Pancreas (tissue), 10 donors: ENCODE measurements at regions not wholly inside any gene's neighbourhood (a gene's known extent, or its start where the extent isn't known, plus 50 kb on each side); places are given as distances from the start of the nearest gene placed in this dataset.

Experiments
- ATAC-seq, 4 donors: fragments of 200-7000 bp; cut with Tn5 transposase; one replicate each; pipeline versions ENCODE4 v1.8.0 to v1.9.1; 2020; ENCODE audit warnings: mild to moderate bottlenecking in 4 of 4, moderate library complexity in 4 of 4
- DNase-seq, 6 donors: peaks; one replicate each; pipeline ENCODE4 v3.0.0-alpha.2; 2020
- FAIRE-seq: peaks from 2 replicates; lab custom pipeline; 2012; peaks lifted over from hg19 to GRCh38; lab: Jason Lieb, UNC
- H3K27ac ChIP-seq, 4 donors: fragments of 200-600 bp; sonication (generic); 1 replicate in 3 of 4; 2 replicates in 1 of 4; pipeline versions ENCODE4 v1.5.0 to v1.8.0; 2020
- H3K27me3 ChIP-seq, 4 donors: fragments of 200-600 bp; one replicate each; pipeline ENCODE4 v1.8.0; 2021
- H3K36me3 ChIP-seq, 3 donors: fragments of 200-600 bp; sonication (generic) in 1 of 3; one replicate each; pipeline versions ENCODE4 v1.5.0 to v1.8.0; 2020 to 2021
- H3K4me1 ChIP-seq, 3 donors: fragments of 200-600 bp; one replicate each; pipeline ENCODE4 v1.8.0; 2021
- H3K4me3 ChIP-seq, 4 donors: fragments of 200-600 bp; sonication (generic) in 2 of 4; one replicate each; pipeline versions ENCODE4 v1.5.0 to v1.8.0; 2020 to 2021
- H3K9me3 ChIP-seq, 4 donors: fragments of 200-600 bp; one replicate each; pipeline ENCODE4 v1.8.0; 2021
- WGBS, 2 donors: extraction: QIAGEN DNeasy Blood & Tissue Kit; methylation state at CpG; one replicate each; pipeline ENCODE4 v1.1.7; 2013; 5-methylcytosine and 5-hydroxymethylcytosine counted together
- intact Hi-C, 3 donors: fragments of 100-400 bp; cut with DNase I; formaldehyde crosslinking; loops; one replicate each; pipeline versions ENCODE4 v1.11.1 to v1.14.2; 2022
- TF ChIP-seq, protein P1 (sequence below), 4 donors: fragments of 200-600 bp; sonication (generic) in 3 of 4; IDR thresholded peaks; one replicate each; pipeline versions ENCODE4 v1.5.0 to v1.8.0; 2021; ENCODE audit warnings: antibody characterized with exemption in 4 of 4
- donor health status: healthy with polysubstance abuse.
- donor health status: DM: no; HTN: no; CAD: no; lungs with moderate emphysema.
- donor health status: DM: no; HTN: no; CAD: no.
- donor health status: control.
- donor health status: control.
- donor health status: Bipolar disorder and iron deficiency.
- donor health status: DM: yes; HTN: yes; CAD: no.
- donor health status: DM: no; HTN: no; CAD: no.
- donor health status: DM: no; HTN: no; CAD: no.
- donor health status: DM: yes; HTN: yes; CAD: no.

DNA sequence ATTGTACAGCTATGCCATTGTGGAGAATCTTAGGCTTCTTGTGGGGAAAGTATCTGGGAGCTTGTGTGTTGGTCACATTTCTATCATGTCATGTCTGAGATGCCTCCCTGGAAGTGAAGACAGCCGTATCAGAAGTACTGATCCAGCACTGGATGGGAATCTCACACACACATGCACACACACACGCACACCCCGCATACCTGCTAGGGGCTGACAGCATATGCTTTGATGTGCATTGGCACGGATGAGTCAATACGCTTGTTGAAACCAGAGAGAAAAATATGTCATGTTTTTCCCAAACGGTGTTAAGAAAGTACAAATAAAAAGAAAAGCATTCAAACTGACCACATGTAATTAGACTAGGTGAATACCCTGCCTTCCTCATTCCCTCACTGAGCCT, 260.8 kb downstream of the KTN1 start:
- FAIRE-seq, result no peak
- WGBS, 2 donors, result 82 to 85% methylated on average over 6 of the region's 6 CpGs

DNA sequence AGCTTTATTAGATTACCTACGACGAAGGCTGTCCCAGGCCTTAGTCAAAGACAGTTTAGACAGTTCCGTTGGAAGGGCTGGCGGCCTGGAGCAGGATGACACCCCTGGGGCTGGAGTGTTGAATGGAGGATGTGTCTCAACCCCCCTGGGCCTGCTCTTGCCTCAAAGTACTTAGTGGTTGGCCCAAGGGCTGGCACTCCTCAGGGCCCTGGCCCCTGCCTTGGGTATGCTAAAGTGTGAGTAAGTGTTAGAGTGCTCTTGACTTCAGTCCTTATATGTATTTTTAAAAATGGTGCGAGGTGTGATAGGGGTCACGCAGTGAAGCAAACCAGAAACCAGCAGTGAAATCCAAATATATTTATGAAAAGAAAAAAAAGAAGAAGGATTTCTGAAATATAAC, 261.6 kb downstream of the KTN1 start:
- no peak for ATAC-seq
- no peak for DNase-seq
- intact Hi-C loops, result no loop called here

More for the DNA sequence above, 260.8 kb downstream of the KTN1 start:
- DNase-seq (no peak), ATAC-seq (no peak)
- no peak overlapping the region for H3K4me3 ChIP-seq
- H3K27ac ChIP-seq, result no peak overlapping the region
- H3K27me3 ChIP-seq, result no peaks in the 10 kb centered on the region
- H3K4me1 ChIP-seq, result no peaks in the 10 kb centered on the region
- no peaks in the 10 kb centered on the region for H3K9me3 ChIP-seq
- intact Hi-C loops, result no loop called here
- TF ChIP-seq, protein P1, sequence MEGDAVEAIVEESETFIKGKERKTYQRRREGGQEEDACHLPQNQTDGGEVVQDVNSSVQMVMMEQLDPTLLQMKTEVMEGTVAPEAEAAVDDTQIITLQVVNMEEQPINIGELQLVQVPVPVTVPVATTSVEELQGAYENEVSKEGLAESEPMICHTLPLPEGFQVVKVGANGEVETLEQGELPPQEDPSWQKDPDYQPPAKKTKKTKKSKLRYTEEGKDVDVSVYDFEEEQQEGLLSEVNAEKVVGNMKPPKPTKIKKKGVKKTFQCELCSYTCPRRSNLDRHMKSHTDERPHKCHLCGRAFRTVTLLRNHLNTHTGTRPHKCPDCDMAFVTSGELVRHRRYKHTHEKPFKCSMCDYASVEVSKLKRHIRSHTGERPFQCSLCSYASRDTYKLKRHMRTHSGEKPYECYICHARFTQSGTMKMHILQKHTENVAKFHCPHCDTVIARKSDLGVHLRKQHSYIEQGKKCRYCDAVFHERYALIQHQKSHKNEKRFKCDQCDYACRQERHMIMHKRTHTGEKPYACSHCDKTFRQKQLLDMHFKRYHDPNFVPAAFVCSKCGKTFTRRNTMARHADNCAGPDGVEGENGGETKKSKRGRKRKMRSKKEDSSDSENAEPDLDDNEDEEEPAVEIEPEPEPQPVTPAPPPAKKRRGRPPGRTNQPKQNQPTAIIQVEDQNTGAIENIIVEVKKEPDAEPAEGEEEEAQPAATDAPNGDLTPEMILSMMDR (IDR thresholded peaks at IDR 0.05), result no peak
- H3K36me3 ChIP-seq, result no peaks in the 10 kb centered on the region

DNA sequence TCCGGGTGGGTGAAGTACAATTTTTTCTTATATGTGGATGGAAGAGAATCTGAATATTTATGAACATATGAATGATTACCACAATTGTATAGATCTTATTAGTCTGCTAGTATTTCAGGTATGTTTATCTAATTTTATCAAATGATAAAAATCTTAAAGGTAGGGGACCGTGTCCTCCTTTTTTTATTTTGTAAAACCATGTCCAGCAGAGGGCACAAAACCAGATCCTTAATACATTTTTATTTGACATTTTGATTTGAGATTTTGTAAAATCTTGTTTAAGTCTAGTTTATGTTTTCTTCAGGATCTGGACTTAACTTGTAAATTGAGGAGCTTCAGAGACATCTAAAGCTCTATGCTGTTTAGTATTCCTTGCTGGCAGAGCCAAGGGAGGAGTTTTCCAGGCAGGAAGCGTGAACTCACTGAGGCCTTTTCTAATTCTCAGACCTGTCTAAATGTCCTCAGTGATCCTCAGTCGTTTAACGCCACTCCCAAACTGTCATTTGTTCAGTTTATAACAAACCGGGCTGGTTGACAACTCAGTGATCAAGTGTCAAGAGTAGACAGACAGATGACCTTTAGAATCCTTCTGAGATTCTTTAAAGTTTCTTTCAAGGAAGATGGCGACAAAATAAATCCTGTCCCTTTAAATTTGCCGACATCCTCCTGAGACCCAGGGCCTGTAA, 263.9 kb downstream of the KTN1 start:
- Histone ChIP-seq H3K27me3 (no peaks in the 10 kb centered on the region), H3K9me3 (no peaks in the 10 kb centered on the region), H3K27ac (no peak overlapping the region), H3K4me3 (no peak overlapping the region), H3K4me1 (no peaks in the 10 kb centered on the region), H3K36me3 (no peaks in the 10 kb centered on the region)
- intact Hi-C loops, result no loop called here
- DNase-seq (no peak), ATAC-seq (no peak), FAIRE-seq (no peak)
- TF ChIP-seq, protein P1 (IDR thresholded peaks at IDR 0.05), result no peak
- 50 to 52% methylated on average over 8 of the region's 8 CpGs for WGBS, 2 donors

More for the DNA sequence above, 261.6 kb downstream of the KTN1 start:
- no peaks in the 10 kb centered on the region for H3K9me3 ChIP-seq
- no peak overlapping the region for H3K4me3 ChIP-seq
- no peak overlapping the region for H3K27ac ChIP-seq
- no peaks in the 10 kb centered on the region for H3K4me1 ChIP-seq
- no peaks in the 10 kb centered on the region for H3K27me3 ChIP-seq
- TF ChIP-seq, protein P1 (IDR thresholded peaks at IDR 0.05), result no peak
- no peaks in the 10 kb centered on the region for H3K36me3 ChIP-seq
- no peak for FAIRE-seq
- WGBS, 2 donors, result 74 to 75% methylated on average over 6 of the region's 6 CpGs

DNA sequence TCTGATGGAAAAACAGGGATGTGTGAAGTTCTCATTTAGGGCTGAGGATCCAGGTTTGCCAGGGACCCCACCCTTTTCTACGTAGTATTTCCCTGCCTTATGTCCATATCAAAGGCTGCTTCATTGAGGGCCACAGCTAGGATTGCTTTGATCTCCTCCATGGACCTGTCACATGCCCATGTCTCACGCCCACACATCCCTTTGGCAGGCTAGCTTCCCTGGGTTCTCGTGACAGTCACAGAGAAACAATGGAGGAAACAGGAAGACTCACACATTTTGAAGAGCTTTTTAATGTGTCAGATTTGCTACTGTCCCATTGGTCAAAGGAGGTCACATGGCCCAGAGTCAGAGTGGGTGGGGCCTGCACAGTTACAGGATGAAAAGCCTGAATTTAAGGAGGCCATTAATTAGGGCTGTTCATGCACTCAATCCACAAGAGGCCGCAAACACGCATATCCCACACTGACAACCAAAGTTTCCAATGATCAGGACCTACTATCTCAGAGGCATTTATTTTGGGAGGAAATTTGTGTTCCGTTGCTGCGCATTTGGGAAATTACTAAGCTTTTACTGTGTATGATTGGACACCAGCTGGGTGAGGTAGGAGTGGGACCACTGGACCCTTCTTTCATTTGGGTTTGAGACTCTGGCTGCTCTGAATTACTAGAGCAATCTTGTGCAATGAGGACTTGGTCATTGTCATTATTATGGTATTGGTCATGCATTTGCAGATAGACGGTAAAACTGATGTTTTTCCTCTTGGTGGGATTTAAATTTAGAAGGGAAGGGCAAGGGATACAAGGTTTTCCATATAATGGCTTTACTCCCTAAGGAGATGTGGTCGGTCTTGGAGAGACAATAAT, 266.2 kb downstream of the KTN1 start:
- 77 to 87% methylated on average over 9 of the region's 9 CpGs for WGBS, 2 donors
- ATAC-seq (peak in 2 of 4 donors; percentile 13 to 26), FAIRE-seq (no peak), DNase-seq (no peak)
- no peaks in the 10 kb centered on the region for H3K4me1 ChIP-seq
- H3K36me3 ChIP-seq, result no peaks in the 10 kb centered on the region
- intact Hi-C loops, result no loop called here
- H3K9me3 ChIP-seq, result no peaks in the 10 kb centered on the region
- TF ChIP-seq, protein P1 (IDR thresholded peaks at IDR 0.05), result no peak
- no peak overlapping the region for H3K4me3 ChIP-seq
- H3K27me3 ChIP-seq, result no peaks in the 10 kb centered on the region
- no peak overlapping the region for H3K27ac ChIP-seq
